Kidney epithelial cell (primary cell): ENCODE measurements at regions not wholly inside any gene's neighbourhood (a gene's known extent, or its start where the extent isn't known, plus 50 kb on each side); places are given as distances from the start of the nearest gene placed in this dataset.
"Not testable (repeated sequence)": the region's sequence is repeated elsewhere in the genome, so short reads cannot be mapped to it uniquely, and the experiment has no call there.

Experiments used
- DNase-seq: peaks from one replicate; pipeline ENCODE4 v3.0.0-alpha.2; 2010; ENCODE audit warnings: low read depth
- H3K27me3 ChIP-seq: 2 replicates; pipeline ENCODE4 v1.6.0; 2011; ENCODE audit warnings: low read length; ENCODE audit not compliant: control insufficient read depth, insufficient read depth
- H3K36me3 ChIP-seq: 2 replicates; pipeline ENCODE4 v1.5.1; 2011; ENCODE audit warnings: low read length; ENCODE audit not compliant: control insufficient read depth, insufficient read depth
- H3K4me3 ChIP-seq: 2 replicates; pipeline ENCODE4 v1.5.1; 2011; ENCODE audit warnings: low read depth, mild to moderate bottlenecking, control low read depth, low read length
- CTCF ChIP-seq: IDR thresholded peaks from 2 replicates; pipeline ENCODE4 v1.5.1; 2011; ENCODE audit warnings: mild to moderate bottlenecking, moderate library complexity, low read length, control low read depth, inconsistent platforms; ENCODE audit not compliant: insufficient read depth, poor library complexity, severe bottlenecking

DNA sequence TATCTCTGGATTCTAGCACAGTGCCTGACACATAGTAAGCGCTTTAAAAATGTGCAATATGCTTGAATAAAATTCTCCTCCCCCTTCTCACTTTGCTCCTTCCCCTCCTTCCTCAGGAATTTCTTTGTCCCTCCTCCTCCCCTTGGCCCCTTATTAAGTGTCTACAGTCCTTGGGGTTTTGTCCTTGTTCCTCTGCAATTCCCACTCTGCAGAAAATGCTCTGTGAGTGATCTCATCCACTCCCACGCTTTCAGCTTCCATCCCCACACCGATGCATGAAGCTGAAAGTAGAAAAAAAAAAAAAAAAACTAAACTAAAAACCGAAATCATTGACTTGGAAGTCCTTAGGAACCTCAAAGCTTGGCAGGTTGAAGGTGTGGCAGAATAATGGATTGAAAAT is 273.6 kb downstream of the RRAGC start:
- Histone ChIP-seq H3K4me3 (no peak overlapping the region), H3K27me3 (peaks cover 2% of the 10 kb centered on the region), H3K36me3 (no peaks in the 10 kb centered on the region)
- DNase-seq, result no peak
- no peak for TF ChIP-seq CTCF

- no peak for TF ChIP-seq CTCF
- peaks cover 5% of the 10 kb centered on the region for H3K27me3 ChIP-seq
- H3K4me3 ChIP-seq, result no peak overlapping the region
- no peaks in the 10 kb centered on the region for H3K36me3 ChIP-seq
- no peak for DNase-seq
Measured at GRCh38 chr1:38585460-38585859, 274.1 kb downstream of the RRAGC start.

DNA sequence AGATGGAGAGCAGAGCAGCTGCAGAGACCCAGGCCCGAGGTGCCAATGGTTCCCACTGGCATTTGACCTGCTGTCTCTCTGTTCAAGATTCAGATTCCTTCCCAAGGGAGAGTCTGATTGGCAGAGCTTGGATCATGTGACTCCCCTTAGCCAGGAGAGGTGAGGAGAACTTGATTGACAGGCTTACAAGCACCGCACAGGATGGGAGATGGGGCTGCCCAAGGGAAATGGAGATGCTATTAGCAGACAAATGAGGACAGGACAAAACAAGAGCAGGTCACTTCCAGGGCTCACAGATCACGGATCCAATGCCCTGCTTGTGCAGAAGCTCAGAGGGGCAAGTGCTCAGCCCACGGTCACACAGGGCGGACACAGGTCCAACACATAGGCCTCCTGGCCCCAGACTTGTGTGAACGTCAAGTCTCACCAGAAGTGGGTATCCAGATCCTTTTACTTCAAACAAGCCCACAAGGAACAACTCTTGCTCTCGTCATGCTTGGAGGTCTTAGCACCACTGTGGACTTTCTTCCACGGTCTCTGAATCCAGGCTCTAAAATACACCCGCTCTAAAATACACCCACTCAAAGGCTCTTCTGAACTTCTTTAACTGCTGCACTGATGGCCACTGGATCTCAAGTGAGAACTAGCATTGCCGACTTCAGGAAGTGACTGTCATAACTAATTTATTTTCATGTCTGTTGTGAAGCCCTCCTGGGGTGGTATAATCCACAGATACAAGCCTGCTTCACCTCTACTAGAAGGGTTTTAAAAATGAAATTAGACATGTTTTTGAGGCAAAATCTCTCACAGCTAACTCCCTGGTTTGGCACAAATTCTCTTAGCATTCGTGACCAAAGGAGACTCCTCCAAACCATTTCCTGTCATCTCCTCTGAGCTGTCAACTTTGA is 274.9 kb downstream of the RRAGC start:
- peaks cover 11% of the 10 kb centered on the region for H3K27me3 ChIP-seq
- no peak for DNase-seq
- no peaks in the 10 kb centered on the region for H3K36me3 ChIP-seq
- TF ChIP-seq CTCF, result no peak
- H3K4me3 ChIP-seq, result no peak overlapping the region

DNA sequence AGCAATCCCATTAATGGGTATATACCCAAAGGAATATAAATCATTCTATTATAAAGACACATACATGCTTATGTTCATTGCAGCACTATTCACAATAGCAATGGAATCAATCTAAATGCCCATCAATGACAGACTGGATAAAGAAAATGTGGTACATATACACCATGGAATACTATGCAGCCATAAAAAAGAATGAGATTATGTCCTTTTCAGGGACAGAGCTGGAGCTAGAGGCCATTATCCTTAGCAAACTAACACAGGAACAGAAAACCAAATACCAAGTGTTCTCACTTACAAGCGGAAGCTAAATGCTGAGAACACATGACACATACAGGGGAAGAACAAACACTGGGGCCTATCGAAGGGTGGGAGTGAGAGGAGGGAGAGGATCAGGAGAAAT is 276.3 kb downstream of the RRAGC start:
- H3K4me3 ChIP-seq, result not testable (repeated sequence)

GRCh38 chr1:38581396-38581795 is 278.2 kb downstream of the RRAGC start:
- TF ChIP-seq CTCF, result no peak
- Histone ChIP-seq H3K36me3 (no peaks in the 10 kb centered on the region), H3K4me3 (no peak overlapping the region), H3K27me3 (peaks cover 38% of the 10 kb centered on the region)
- no peak for DNase-seq

More for the DNA sequence above, 276.3 kb downstream of the RRAGC start:
- H3K27me3 ChIP-seq, result peaks cover 25% of the 10 kb centered on the region
- H3K36me3 ChIP-seq, DNase-seq: not testable (repeated sequence)

- DNase-seq, result no peak
- no peak for TF ChIP-seq CTCF
Measured at GRCh38 chr1:38580594-38580993, 279.0 kb downstream of the RRAGC start.

More at GRCh38 chr1:38580594-38580993, 279.0 kb downstream of the RRAGC start:
- Histone ChIP-seq H3K36me3 (no peaks in the 10 kb centered on the region), H3K4me3 (no peak overlapping the region), H3K27me3 (peaks cover 43% of the 10 kb centered on the region)
